OCI-LY1 (cell line): ENCODE measurements at regions not wholly inside any gene's neighbourhood (a gene's known extent, or its start where the extent isn't known, plus 50 kb on each side); places are given as distances from the start of the nearest gene placed in this dataset.

Experiments used
- H2AFZ ChIP-seq: fragments of 200-600 bp; sonication (generic), shearing (Covaris generic); 2 replicates; pipeline ENCODE4 v1.6.0; 2014; ENCODE audit warnings: antibody characterized with exemption, mild to moderate bottlenecking, low read length
- H3F3A ChIP-seq: fragments of 200-600 bp; sonication (generic), shearing (Covaris generic); 2 replicates; pipeline ENCODE4 v1.6.0; 2014; ENCODE audit warnings: mild to moderate bottlenecking, antibody characterized with exemption, low read length, moderate library complexity; ENCODE audit not compliant: insufficient read depth
- H3K27ac ChIP-seq: fragments of 200-600 bp; sonication (generic); 2 replicates; pipeline ENCODE4 v1.5.1; 2014; ENCODE audit warnings: low read length, mixed run types, mild to moderate bottlenecking, low read depth; ENCODE audit not compliant: poor library complexity, severe bottlenecking
- H3K27me3 ChIP-seq: fragments of 200-600 bp; sonication (generic); 2 replicates; pipeline ENCODE4 v1.6.0; 2014; ENCODE audit warnings: antibody characterized with exemption, mild to moderate bottlenecking, low read length, moderate library complexity; ENCODE audit not compliant: insufficient read depth
- H3K36me3 ChIP-seq: fragments of 200-600 bp; sonication (generic); 2 replicates; pipeline ENCODE4 v1.6.1; 2014; ENCODE audit warnings: mild to moderate bottlenecking, antibody characterized with exemption, low read length, moderate library complexity, mixed read lengths; ENCODE audit not compliant: insufficient read depth
- H3K4me1 ChIP-seq: fragments of 200-600 bp; sonication (generic); 2 replicates; pipeline ENCODE4 v1.5.1; 2014; ENCODE audit warnings: mild to moderate bottlenecking, low read length, moderate library complexity; ENCODE audit not compliant: insufficient read depth, severe bottlenecking
- H3K4me2 ChIP-seq: fragments of 200-600 bp; sonication (generic), shearing (Covaris generic); 2 replicates; pipeline ENCODE4 v1.6.1; 2014; ENCODE audit warnings: low read length
- H3K4me3 ChIP-seq: fragments of 200-600 bp; sonication (generic); 2 replicates; pipeline ENCODE4 v1.5.1; 2014; ENCODE audit warnings: low read length, low read depth, mild to moderate bottlenecking, mixed read lengths; ENCODE audit not compliant: poor library complexity, severe bottlenecking
- H3K79me2 ChIP-seq: fragments of 200-600 bp; shearing (Covaris generic); 2 replicates; pipeline ENCODE4 v1.6.1; 2016; ENCODE audit warnings: mixed run types, low read length, mixed read lengths; ENCODE audit not compliant: insufficient read depth
- H3K9ac ChIP-seq: fragments of 200-600 bp; sonication (generic), shearing (Covaris generic); 2 replicates; pipeline ENCODE4 v1.6.1; 2014; ENCODE audit warnings: mild to moderate bottlenecking, low read length, mixed read lengths
- H3K9me2 ChIP-seq: fragments of 200-600 bp; sonication (generic), shearing (Covaris generic); 2 replicates; pipeline ENCODE4 v1.6.1; 2014; ENCODE audit warnings: low read depth, mild to moderate bottlenecking, low read length, mixed read lengths
- H3K9me3 ChIP-seq: fragments of 200-600 bp; shearing (Covaris generic); 2 replicates; pipeline ENCODE4 v1.6.1; 2014; ENCODE audit warnings: low read length, mixed read lengths
- H4K20me1 ChIP-seq: fragments of 200-600 bp; sonication (generic), shearing (Covaris generic); 2 replicates; pipeline ENCODE4 v1.6.0; 2016; ENCODE audit warnings: mild to moderate bottlenecking, low read length; ENCODE audit not compliant: insufficient read depth
- CTCF ChIP-seq: fragments of 200-600 bp; sonication (generic), shearing (Covaris generic); IDR thresholded peaks from 2 replicates; pipeline ENCODE4 v1.5.1; 2017; ENCODE audit warnings: mild to moderate bottlenecking, antibody characterized with exemption, low read length, moderate library complexity, mixed read lengths
- EZH2 ChIP-seq: fragments of 200-600 bp; sonication (generic), shearing (Covaris generic); IDR thresholded peaks from 2 replicates; pipeline ENCODE4 v1.8.0; 2017; ENCODE audit warnings: borderline replicate concordance, mixed run types, mild to moderate bottlenecking, antibody characterized with exemption, low read length, moderate library complexity, mixed read lengths

GRCh38 chr14:40911141-40911540 is 695.5 kb upstream of the LRFN5 start:
- Histone ChIP-seq H3K79me2 (no peaks in the 10 kb centered on the region), H3F3A (no peaks in the 10 kb centered on the region), H3K9me2 (no peaks in the 10 kb centered on the region), H3K4me3 (no peak overlapping the region), H3K9ac (no peak overlapping the region), H3K4me2 (no peak overlapping the region), H4K20me1 (no peaks in the 10 kb centered on the region), H3K4me1 (peaks cover 3% of the 10 kb centered on the region), H3K27me3 (no peaks in the 10 kb centered on the region), H3K36me3 (no peaks in the 10 kb centered on the region), H3K9me3 (no peaks in the 10 kb centered on the region), H3K27ac (no peak overlapping the region), H2AFZ (no peak overlapping the region)
- TF ChIP-seq CTCF, result no peak
- no peak for TF ChIP-seq EZH2

GRCh38 chr14:40909906-40910305 is 696.8 kb upstream of the LRFN5 start:
- Histone ChIP-seq H3F3A (no peaks in the 10 kb centered on the region), H3K9me2 (no peaks in the 10 kb centered on the region), H3K27me3 (no peaks in the 10 kb centered on the region), H4K20me1 (no peaks in the 10 kb centered on the region), H3K27ac (no peak overlapping the region), H2AFZ (peak overlapping the region; percentile 50), H3K79me2 (no peaks in the 10 kb centered on the region), H3K36me3 (no peaks in the 10 kb centered on the region), H3K4me3 (no peak overlapping the region), H3K4me2 (no peak overlapping the region; the same call in 1 of the 2 replicates), H3K9ac (no peak overlapping the region), H3K4me1 (peaks cover 3% of the 10 kb centered on the region), H3K9me3 (no peaks in the 10 kb centered on the region)
- TF ChIP-seq CTCF (no peak), EZH2 (no peak)

GRCh38 chr14:40903709-40904108 is 703.0 kb upstream of the LRFN5 start:
- H3K27me3 ChIP-seq, result no peaks in the 10 kb centered on the region
- no peaks in the 10 kb centered on the region for H4K20me1 ChIP-seq
- no peaks in the 10 kb centered on the region for H3K79me2 ChIP-seq
- H3K36me3 ChIP-seq, result no peaks in the 10 kb centered on the region
- no peak for TF ChIP-seq CTCF
- TF ChIP-seq EZH2, result no peak
- no peaks in the 10 kb centered on the region for H3K4me1 ChIP-seq
- no peaks in the 10 kb centered on the region for H3K9me3 ChIP-seq
- peak overlapping the region; percentile 9; the same call in 1 of the 2 replicates for H2AFZ ChIP-seq
- H3K9ac ChIP-seq, result no peak overlapping the region
- no peaks in the 10 kb centered on the region for H3F3A ChIP-seq
- H3K4me3 ChIP-seq, result no peak overlapping the region
- H3K9me2 ChIP-seq, result no peaks in the 10 kb centered on the region
- no peak overlapping the region for H3K27ac ChIP-seq
- no peak overlapping the region for H3K4me2 ChIP-seq
